Thyroid gland (tissue), 4 donors: ENCODE measurements at regions not wholly inside any gene's neighbourhood (a gene's known extent, or its start where the extent isn't known, plus 50 kb on each side); places are given as distances from the start of the nearest gene placed in this dataset.

Experiments
- CTCF ChIP-seq, 6 experiments: fragments of 200-600 bp in 3 of 6; fragments of 450-650 bp in 3 of 6; sonication (generic) in 3 of 6; IDR thresholded peaks; one replicate each; pipeline ENCODE4 v1.5.1; 2016 to 2019; ENCODE audit warnings: antibody characterized with exemption in 6 of 6, mild to moderate bottlenecking in 2 of 6, inconsistent platforms in 1 of 6, moderate library complexity in 1 of 6
- POLR2A ChIP-seq, 2 donors: fragments of 450-650 bp; IDR thresholded peaks; one replicate each; pipeline ENCODE4 v1.6.1; 2017; ENCODE audit warnings: antibody characterized with exemption in 2 of 2, mild to moderate bottlenecking in 2 of 2, moderate library complexity in 1 of 2

- TF ChIP-seq CTCF (IDR thresholded peaks at IDR 0.05): no peak
- TF ChIP-seq POLR2A (IDR thresholded peaks at IDR 0.05): no peak
These were observed 348.5 kb upstream of the INTU start for GRCh38 chr4:127284236-127284635.
